Common myeloid progenitor, CD34-positive (primary cell): ENCODE measurements at regions not wholly inside any gene's neighbourhood (a gene's known extent, or its start where the extent isn't known, plus 50 kb on each side); places are given as distances from the start of the nearest gene placed in this dataset.

Experiments
- CTCF ChIA-PET: fragments of 350-600 bp; sonication (Branson Sonifier 250); formaldehyde crosslinking; loops from one replicate; lab custom pipeline; 2021; ENCODE audit warnings: antibody characterized with exemption; lab: Charles Lee
- POLR2A ChIA-PET: fragments of 350-600 bp; sonication (Branson Sonifier 250); formaldehyde crosslinking; loops from one replicate; lab custom pipeline; 2021; ENCODE audit warnings: antibody characterized with exemption; lab: Charles Lee
- DNase-seq, 3 donors: peaks; one replicate each; pipeline versions ENCODE4 v3.0.0 to v3.0.0-alpha.2; 2013
- H3K27ac ChIP-seq, 2 experiments: 1 replicate in 1 of 2; 2 replicates in 1 of 2; pipeline ENCODE4 v1.7.0; 2013; ENCODE audit warnings: inconsistent platforms in 2 of 2, low read length in 2 of 2, mild to moderate bottlenecking in 2 of 2, low read depth in 1 of 2, moderate library complexity in 1 of 2; ENCODE audit not compliant: severe bottlenecking in 2 of 2, insufficient read depth in 1 of 2, poor library complexity in 1 of 2
- H3K27me3 ChIP-seq, 5 experiments: replicated peaks in 2 of 5; 1 replicate in 3 of 5; 2 replicates in 2 of 5; pipeline versions ENCODE4 v1.6.1 to v1.7.0; 2013; ENCODE audit warnings: low read length in 4 of 5, mild to moderate bottlenecking in 2 of 5, moderate library complexity in 2 of 5, inconsistent platforms in 1 of 5; ENCODE audit not compliant: insufficient read depth in 5 of 5, control insufficient read depth in 4 of 5
- H3K36me3 ChIP-seq, 4 experiments: 1 replicate in 2 of 4; 2 replicates in 2 of 4; pipeline versions ENCODE4 v1.6.1 to v1.7.0; 2013; ENCODE audit warnings: low read length in 3 of 4, control low read depth in 1 of 4, mild to moderate bottlenecking in 1 of 4; ENCODE audit not compliant: control insufficient read depth in 4 of 4, insufficient read depth in 4 of 4
- H3K4me1 ChIP-seq, 4 experiments: 1 replicate in 3 of 4; 2 replicates in 1 of 4; pipeline versions ENCODE4 v1.6.1 to v1.7.1; 2013; ENCODE audit warnings: low read length in 3 of 4, mild to moderate bottlenecking in 3 of 4, control low read depth in 1 of 4, inconsistent platforms in 1 of 4, moderate library complexity in 1 of 4; ENCODE audit not compliant: control insufficient read depth in 4 of 4, insufficient read depth in 4 of 4; ENCODE audit errors: control extremely low read depth in 1 of 4
- H3K4me3 ChIP-seq, 7 experiments: 1 replicate in 4 of 7; 2 replicates in 3 of 7; pipeline versions ENCODE4 v1.5.1 to v1.7.0; 2013; ENCODE audit warnings: mild to moderate bottlenecking in 7 of 7, low read length in 6 of 7, moderate library complexity in 6 of 7, inconsistent platforms in 2 of 7, low read depth in 2 of 7, control low read depth in 1 of 7; ENCODE audit not compliant: insufficient read depth in 4 of 7, control insufficient read depth in 1 of 7; ENCODE audit errors: extremely low read depth in 1 of 7
- H3K9me3 ChIP-seq, 5 experiments: 1 replicate in 4 of 5; 2 replicates in 1 of 5; pipeline versions ENCODE4 v1.6.1 to v1.7.1; 2013; ENCODE audit warnings: low read length in 4 of 5, mild to moderate bottlenecking in 2 of 5, inconsistent platforms in 1 of 5, low read depth in 1 of 5, moderate library complexity in 1 of 5; ENCODE audit not compliant: control insufficient read depth in 4 of 5, insufficient read depth in 2 of 5; ENCODE audit errors: control extremely low read depth in 1 of 5
- WGBS: methylation state at CpG from one replicate; pipeline ENCODE4 v1.1.5; 2013; ENCODE audit not compliant: insufficient coverage; 5-methylcytosine and 5-hydroxymethylcytosine counted together

DNA sequence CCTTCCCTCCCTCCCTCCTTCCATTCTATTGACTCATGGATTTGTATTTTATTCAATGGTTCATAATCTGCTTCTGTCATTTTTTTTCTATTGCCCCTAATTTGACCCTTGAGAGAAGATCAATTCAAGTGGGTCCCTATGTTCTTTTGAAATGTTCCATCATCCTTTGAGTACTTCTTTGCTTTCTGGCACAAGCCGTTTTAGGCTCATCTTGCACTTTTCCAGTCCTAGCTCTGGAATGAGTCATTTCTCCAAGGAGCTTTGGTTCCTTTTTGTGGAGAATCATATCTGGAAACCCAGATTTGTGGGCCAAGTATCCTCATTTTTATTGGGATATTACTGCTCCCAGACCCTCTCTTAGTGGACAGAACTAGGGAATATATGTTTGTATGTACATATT is 126.8 kb upstream of the PTPN3 start:
- CTCF ChIA-PET, result interaction anchor here (1.2 kb wide), 1 partner anchor 12 kb away, joined by 4 read pairs; no protein-coding TSS in a partner anchor
- 8% methylated on average over 1 of the region's 1 CpG for WGBS
- DNase-seq, result no peak
- H3K27me3 ChIP-seq, result peaks cover 2 to 12% (median 6%) of the 10 kb centered on the region in 5 experiments
- no peak overlapping the region for H3K4me3 ChIP-seq
- no peaks in the 10 kb centered on the region for H3K36me3 ChIP-seq
- H3K4me1 ChIP-seq, result no peaks in the 10 kb centered on the region
- no peak overlapping the region for H3K27ac ChIP-seq
- no peaks in the 10 kb centered on the region for H3K9me3 ChIP-seq
- POLR2A ChIA-PET, result no interaction called here

DNA sequence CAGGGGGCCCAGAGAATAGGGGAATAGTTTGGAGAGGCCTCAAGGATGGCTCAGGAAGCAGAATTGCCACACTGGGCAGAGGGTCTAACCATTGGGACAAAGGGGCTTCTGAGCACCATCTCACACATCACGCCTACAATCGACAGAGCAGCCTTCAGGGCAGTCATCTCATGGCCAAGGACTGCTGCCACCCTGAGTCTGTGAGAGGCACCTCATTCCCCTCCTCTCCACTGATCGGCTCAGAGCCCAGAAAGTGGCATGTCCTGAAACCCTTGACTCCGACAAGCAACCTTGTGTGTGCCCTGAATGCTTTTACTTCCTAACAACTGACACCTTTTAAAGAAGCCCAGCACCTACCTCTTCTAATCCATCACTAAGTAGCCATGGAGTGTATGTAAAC is 128.9 kb upstream of the PTPN3 start:
- WGBS, result 90% methylated on average over 3 of the region's 4 CpGs
- no peak for DNase-seq
- H3K27ac ChIP-seq, result no peak overlapping the region
- no peaks in the 10 kb centered on the region for H3K9me3 ChIP-seq
- ChIA-PET CTCF (no interaction called here), POLR2A (no interaction called here)
- H3K4me1 ChIP-seq, result no peaks in the 10 kb centered on the region
- no peaks in the 10 kb centered on the region for H3K36me3 ChIP-seq
- H3K27me3 ChIP-seq, result peaks cover 2 to 12% (median 4%) of the 10 kb centered on the region in 5 experiments
- no peak overlapping the region for H3K4me3 ChIP-seq

DNA sequence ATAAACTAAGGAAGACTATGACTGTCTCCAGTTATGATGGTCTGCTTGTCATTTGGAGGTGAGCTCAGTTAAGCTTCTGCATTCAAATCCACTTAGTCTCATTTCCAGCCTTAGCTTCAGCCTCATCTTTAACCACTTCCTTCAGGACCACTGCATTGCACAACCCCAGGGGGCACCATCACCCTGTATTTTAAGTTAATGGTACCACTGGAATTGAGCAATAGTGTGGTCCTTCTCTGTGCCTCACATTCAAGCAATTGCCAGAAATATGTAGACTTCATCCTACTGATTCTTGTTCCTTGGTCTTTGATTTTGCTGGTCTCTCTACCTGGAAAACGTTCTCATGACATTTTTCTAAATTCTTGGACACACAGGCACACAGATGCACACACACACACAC is 131.5 kb upstream of the PTPN3 start:
- no peaks in the 10 kb centered on the region for H3K36me3 ChIP-seq
- CTCF ChIA-PET, result no interaction called here
- H3K4me3 ChIP-seq, result no peak overlapping the region
- H3K27me3 ChIP-seq, result peaks cover 2 to 12% (median 6%) of the 10 kb centered on the region in 5 experiments
- WGBS, result 90% methylated on average over 1 of the region's 1 CpG
- no peak overlapping the region for H3K27ac ChIP-seq
- H3K9me3 ChIP-seq, result peaks cover 0 to 2% (median 0%) of the 10 kb centered on the region in 5 experiments
- DNase-seq, result no peak
- POLR2A ChIA-PET, result no interaction called here
- peaks cover 0 to 3% (median 0%) of the 10 kb centered on the region in 4 experiments for H3K4me1 ChIP-seq

DNA sequence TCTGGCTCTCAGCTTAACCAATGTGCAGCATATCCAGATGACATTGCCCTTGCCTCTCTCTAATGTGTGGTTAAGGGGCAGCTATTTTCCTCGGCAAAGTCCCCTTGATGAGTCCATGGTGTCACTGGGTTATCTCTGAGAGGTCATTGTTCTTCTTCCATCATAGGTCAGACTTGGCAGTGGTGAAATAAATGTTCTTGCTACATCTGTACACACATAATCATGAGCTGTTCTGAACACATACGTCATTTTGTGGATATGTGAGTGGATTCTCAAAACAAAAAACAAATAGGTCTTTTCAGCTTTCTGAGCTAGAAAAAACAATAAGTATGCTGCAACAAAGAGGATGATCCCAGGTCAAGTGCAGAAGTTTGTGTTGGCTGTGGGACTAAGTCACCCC is 134.7 kb upstream of the PTPN3 start:
- WGBS, result 100% methylated on average over 1 of the region's 2 CpGs
- ChIA-PET CTCF (interaction anchor here (0.7 kb wide), 1 partner anchor 77 kb away, joined by 3 read pairs; no protein-coding TSS in a partner anchor), POLR2A (no interaction called here)
- Histone ChIP-seq H3K27me3 (peaks cover 6 to 15% (median 9%) of the 10 kb centered on the region in 5 experiments), H3K9me3 (peaks cover 0 to 2% (median 0%) of the 10 kb centered on the region in 5 experiments), H3K27ac (no peak overlapping the region), H3K4me1 (peaks cover 0 to 5% (median 0%) of the 10 kb centered on the region in 4 experiments), H3K4me3 (no peak overlapping the region), H3K36me3 (no peaks in the 10 kb centered on the region)
- DNase-seq, result no peak

DNA sequence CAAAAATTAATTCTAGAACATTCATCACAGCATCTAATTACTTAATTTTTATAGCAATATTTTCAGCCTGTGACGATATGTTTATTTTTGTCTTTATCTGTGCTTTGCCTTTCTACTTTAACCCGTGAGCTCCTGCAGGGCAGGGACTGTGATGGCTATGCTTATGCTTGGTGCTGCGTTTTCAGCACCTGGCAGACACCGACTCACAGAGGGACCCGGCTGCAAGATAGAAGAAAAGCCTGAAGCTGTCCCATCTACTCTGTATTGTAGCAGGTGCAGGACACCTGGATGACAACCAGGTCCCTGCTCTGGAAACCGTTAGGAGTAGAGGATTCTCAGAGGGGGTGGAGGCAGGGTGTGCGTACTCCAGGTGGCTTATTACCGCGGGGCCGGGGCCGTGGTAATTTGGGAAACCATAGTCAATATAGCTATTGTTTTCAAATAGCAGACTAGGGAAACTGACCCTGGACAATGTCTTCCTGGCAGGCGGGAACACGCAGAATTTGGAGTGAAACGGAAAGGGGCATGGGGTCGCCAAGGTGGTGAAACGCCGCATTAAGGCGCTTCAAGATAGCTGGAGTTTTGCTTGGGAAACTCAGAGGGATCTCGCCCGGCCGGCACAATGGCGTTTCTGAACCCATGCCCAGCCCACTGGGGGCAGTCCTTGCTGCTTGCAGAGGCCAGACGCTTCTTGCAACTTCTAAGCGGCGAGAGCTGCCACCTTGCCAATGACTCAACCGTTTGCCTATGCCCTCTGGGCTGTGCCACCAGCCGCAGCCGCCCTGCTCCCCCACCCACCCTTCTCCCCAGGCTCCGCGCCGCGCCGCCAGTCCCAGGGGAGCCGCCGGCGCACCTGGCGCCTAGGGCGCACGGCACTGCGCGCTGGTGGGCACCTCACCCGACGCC is 140.1 kb upstream of the PALM2AKAP2 start:
- Histone ChIP-seq H3K9me3 (peaks cover 0 to 4% (median 0%) of the 10 kb centered on the region in 5 experiments), H3K4me1 (peaks cover 0 to 26% (median 15%) of the 10 kb centered on the region in 4 experiments), H3K4me3 (peak overlapping the region in 5 of 7 experiments; percentile 3 to 69 (median 45)), H3K27ac (no peak overlapping the region), H3K36me3 (no peaks in the 10 kb centered on the region), H3K27me3 (peaks cover 5 to 70% (median 32%) of the 10 kb centered on the region in 5 experiments)
- peak; percentile 15 to 74 (median 67) for DNase-seq
- WGBS, result 6% methylated on average over 31 of the region's 43 CpGs
- CTCF ChIA-PET, result interaction anchor here (1.0 to 1.1 kb wide), 2 partner anchors 14 to 181 kb away, joined by 3 to 4 read pairs; no protein-coding TSS in a partner anchor
- POLR2A ChIA-PET, result interaction anchor here (0.6 to 0.7 kb wide), 2 partner anchors 329 to 717 kb away, joined by 3 read pairs; no protein-coding TSS in a partner anchor

DNA sequence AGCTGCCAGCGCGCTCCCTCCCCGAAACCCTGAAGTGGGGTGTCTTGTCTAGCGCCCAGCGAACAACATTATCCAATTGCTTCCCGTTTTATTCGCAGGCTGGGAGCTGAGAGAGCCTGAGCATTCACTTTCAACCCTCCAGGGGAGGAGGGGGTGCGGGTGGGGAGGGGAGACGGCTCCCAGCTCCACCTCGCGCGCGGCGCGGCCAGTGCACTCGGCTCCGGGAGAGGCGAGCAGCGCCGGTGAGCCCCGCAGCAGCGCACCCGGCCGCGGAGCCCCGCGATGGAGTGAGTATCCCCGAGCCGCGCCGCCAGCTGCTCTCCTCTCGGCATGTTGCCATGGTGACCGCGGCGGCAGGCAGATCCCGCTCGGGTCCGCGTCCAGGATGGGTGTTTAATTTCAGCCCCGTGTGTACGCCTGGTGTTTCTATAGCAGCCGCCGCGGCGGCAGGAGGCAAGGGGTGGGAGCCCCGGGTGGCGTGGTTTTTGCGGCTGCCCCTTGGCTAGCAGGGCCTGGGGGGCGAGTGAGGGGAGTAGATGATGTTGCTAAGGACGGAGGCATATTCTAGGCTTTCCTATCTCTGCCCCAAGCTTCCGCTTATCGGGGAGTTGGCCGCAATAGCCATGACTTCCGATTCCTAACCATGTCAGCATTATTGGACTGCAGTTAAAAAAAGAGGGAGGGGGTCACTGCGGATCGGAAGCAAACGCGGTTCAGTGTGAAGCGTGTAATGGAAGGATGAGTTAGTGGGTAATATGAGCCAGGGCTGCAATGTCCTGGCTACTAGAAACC is 139.2 kb upstream of the PALM2AKAP2 start:
- Histone ChIP-seq H3K4me3 (peak overlapping the region in 6 of 7 experiments; percentile 12 to 69 (median 36)), H3K27ac (no peak overlapping the region), H3K9me3 (peaks cover 0 to 7% (median 0%) of the 10 kb centered on the region in 5 experiments), H3K27me3 (peaks cover 5 to 70% (median 32%) of the 10 kb centered on the region in 5 experiments), H3K4me1 (peaks cover 0 to 26% (median 15%) of the 10 kb centered on the region in 4 experiments), H3K36me3 (no peaks in the 10 kb centered on the region)
- under 1% methylated on average over 48 of the region's 59 CpGs for WGBS
- DNase-seq, result peak; percentile 83 to 92 (median 91)
- CTCF ChIA-PET, result interaction anchor here (1.0 to 1.1 kb wide), 2 partner anchors 15 to 180 kb away, joined by 3 to 4 read pairs; no protein-coding TSS in a partner anchor
- POLR2A ChIA-PET, result interaction anchor here (0.6 kb wide), 1 partner anchor 209 kb away, joined by 3 read pairs; no protein-coding TSS in a partner anchor
